Neural progenitor cell (in vitro differentiated cells): ENCODE measurements at regions not wholly inside any gene's neighbourhood (a gene's known extent, or its start where the extent isn't known, plus 50 kb on each side); places are given as distances from the start of the nearest gene placed in this dataset.

ENCODE experiments used
- EZH2phosphoT487 ChIP-seq: fragments of 200-600 bp; sonication (generic); IDR thresholded peaks from 2 replicates; pipeline ENCODE4 v1.6.1; 2017; ENCODE audit warnings: antibody characterized with exemption
- TF ChIP-seq, protein P1 (sequence below): fragments of 200-600 bp; sonication (generic); IDR thresholded peaks from 2 replicates; pipeline ENCODE4 v1.5.1; 2017; ENCODE audit warnings: antibody characterized with exemption, mild to moderate bottlenecking

DNA sequence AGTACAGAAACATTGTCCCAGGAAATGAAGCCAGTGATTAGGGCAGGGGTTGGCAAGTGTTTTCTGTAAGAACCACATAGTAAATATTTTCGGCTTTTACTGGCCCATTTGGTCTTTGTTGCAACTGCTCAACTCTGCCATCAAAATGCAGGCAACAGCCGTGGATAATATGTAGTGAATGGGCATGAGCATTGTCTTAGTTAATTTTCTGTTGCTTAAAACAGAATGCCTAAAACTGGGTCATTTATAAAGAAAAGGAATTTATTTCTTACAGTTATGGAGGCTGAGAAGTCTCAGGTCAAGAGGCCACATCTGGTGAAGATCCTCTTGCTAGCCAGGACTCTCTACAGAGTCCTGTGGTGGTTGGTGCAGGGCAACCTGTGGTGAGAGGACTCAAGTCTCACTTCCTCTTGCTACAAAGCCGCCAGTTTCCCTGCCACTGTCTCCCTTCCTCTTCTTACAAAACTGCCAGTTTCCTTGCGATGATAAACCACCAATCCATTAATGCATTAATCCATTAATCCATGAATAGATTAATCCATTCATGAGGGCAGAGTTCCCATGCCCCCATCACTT is 166.4 kb downstream of the PSMG1 start:
- TF ChIP-seq, protein P1, sequence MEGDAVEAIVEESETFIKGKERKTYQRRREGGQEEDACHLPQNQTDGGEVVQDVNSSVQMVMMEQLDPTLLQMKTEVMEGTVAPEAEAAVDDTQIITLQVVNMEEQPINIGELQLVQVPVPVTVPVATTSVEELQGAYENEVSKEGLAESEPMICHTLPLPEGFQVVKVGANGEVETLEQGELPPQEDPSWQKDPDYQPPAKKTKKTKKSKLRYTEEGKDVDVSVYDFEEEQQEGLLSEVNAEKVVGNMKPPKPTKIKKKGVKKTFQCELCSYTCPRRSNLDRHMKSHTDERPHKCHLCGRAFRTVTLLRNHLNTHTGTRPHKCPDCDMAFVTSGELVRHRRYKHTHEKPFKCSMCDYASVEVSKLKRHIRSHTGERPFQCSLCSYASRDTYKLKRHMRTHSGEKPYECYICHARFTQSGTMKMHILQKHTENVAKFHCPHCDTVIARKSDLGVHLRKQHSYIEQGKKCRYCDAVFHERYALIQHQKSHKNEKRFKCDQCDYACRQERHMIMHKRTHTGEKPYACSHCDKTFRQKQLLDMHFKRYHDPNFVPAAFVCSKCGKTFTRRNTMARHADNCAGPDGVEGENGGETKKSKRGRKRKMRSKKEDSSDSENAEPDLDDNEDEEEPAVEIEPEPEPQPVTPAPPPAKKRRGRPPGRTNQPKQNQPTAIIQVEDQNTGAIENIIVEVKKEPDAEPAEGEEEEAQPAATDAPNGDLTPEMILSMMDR = no peak
- TF ChIP-seq EZH2phosphoT487 = no peak
